ENCODE measurements at regions not wholly inside any gene's neighbourhood (a gene's known extent, or its start where the extent isn't known, plus 50 kb on each side); places are given as distances from the start of the nearest gene placed in this dataset.

- H3K27ac ChIP-seq (ENCODE audit: low read depth, low read length) = no peak overlapping the region
- ChIA-PET CTCF (no interaction called here), POLR2A (no interaction called here)
- no peak for DNase-seq (ENCODE audit: low read depth, low spot score)
- peaks cover 15% of the 10 kb centered on the region for H3K9me3 ChIP-seq (ENCODE audit: control insufficient read depth, insufficient read depth, low read length)
- TF ChIP-seq, protein P1, sequence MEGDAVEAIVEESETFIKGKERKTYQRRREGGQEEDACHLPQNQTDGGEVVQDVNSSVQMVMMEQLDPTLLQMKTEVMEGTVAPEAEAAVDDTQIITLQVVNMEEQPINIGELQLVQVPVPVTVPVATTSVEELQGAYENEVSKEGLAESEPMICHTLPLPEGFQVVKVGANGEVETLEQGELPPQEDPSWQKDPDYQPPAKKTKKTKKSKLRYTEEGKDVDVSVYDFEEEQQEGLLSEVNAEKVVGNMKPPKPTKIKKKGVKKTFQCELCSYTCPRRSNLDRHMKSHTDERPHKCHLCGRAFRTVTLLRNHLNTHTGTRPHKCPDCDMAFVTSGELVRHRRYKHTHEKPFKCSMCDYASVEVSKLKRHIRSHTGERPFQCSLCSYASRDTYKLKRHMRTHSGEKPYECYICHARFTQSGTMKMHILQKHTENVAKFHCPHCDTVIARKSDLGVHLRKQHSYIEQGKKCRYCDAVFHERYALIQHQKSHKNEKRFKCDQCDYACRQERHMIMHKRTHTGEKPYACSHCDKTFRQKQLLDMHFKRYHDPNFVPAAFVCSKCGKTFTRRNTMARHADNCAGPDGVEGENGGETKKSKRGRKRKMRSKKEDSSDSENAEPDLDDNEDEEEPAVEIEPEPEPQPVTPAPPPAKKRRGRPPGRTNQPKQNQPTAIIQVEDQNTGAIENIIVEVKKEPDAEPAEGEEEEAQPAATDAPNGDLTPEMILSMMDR (IDR thresholded peaks at IDR 0.05; ENCODE audit: low read depth, low read length) = no peak
- H3K27me3 ChIP-seq (ENCODE audit: control insufficient read depth, insufficient read depth, low read length) = no peaks in the 10 kb centered on the region
- H3K4me3 ChIP-seq (ENCODE audit: low read depth, low read length) = no peak overlapping the region
These were observed 256.2 kb downstream of the KIF21A start for GRCh38 chr12:39186744-39187143.

- Histone ChIP-seq H3K4me3 (ENCODE audit: low read depth, low read length) (no peak overlapping the region), H3K27me3 (ENCODE audit: control insufficient read depth, insufficient read depth, low read length) (no peaks in the 10 kb centered on the region), H3K9me3 (ENCODE audit: control insufficient read depth, insufficient read depth, low read length) (peaks cover 6% of the 10 kb centered on the region; the same call in 1 of the 2 replicates), H3K27ac (ENCODE audit: low read depth, low read length) (no peak overlapping the region)
- ChIA-PET POLR2A (no interaction called here), CTCF (no interaction called here)
- DNase-seq (ENCODE audit: low read depth, low spot score) = no peak
- TF ChIP-seq, protein P1 (IDR thresholded peaks at IDR 0.05; ENCODE audit: low read depth, low read length) = no peak
These were observed 264.1 kb downstream of the KIF21A start for GRCh38 chr12:39178837-39179236.

GRCh38 chr12:39176356-39176755, 266.6 kb downstream of the KIF21A start:
- TF ChIP-seq, protein P1 (IDR thresholded peaks at IDR 0.05; ENCODE audit: low read depth, low read length) = no peak
- no peak overlapping the region for H3K4me3 ChIP-seq (ENCODE audit: low read depth, low read length)
- H3K9me3 ChIP-seq (ENCODE audit: control insufficient read depth, insufficient read depth, low read length) = peaks cover 6% of the 10 kb centered on the region; the same call in 1 of the 2 replicates
- no peak for DNase-seq (ENCODE audit: low read depth, low spot score)
- H3K27me3 ChIP-seq (ENCODE audit: control insufficient read depth, insufficient read depth, low read length) = no peaks in the 10 kb centered on the region
- POLR2A ChIA-PET = no interaction called here
- CTCF ChIA-PET = no interaction called here
- no peak overlapping the region for H3K27ac ChIP-seq (ENCODE audit: low read depth, low read length)

GRCh38 chr12:39173726-39174125, 268.3 kb upstream of the CPNE8 start:
- DNase-seq (ENCODE audit: low read depth, low spot score) = no peak
- Histone ChIP-seq H3K4me3 (ENCODE audit: low read depth, low read length) (no peak overlapping the region), H3K9me3 (ENCODE audit: control insufficient read depth, insufficient read depth, low read length) (peaks cover 6% of the 10 kb centered on the region; the same call in 1 of the 2 replicates), H3K27me3 (ENCODE audit: control insufficient read depth, insufficient read depth, low read length) (no peaks in the 10 kb centered on the region), H3K27ac (ENCODE audit: low read depth, low read length) (no peak overlapping the region)
- TF ChIP-seq, protein P1 (IDR thresholded peaks at IDR 0.05; ENCODE audit: low read depth, low read length) = no peak
- ChIA-PET CTCF (no interaction called here), POLR2A (no interaction called here)

DNA sequence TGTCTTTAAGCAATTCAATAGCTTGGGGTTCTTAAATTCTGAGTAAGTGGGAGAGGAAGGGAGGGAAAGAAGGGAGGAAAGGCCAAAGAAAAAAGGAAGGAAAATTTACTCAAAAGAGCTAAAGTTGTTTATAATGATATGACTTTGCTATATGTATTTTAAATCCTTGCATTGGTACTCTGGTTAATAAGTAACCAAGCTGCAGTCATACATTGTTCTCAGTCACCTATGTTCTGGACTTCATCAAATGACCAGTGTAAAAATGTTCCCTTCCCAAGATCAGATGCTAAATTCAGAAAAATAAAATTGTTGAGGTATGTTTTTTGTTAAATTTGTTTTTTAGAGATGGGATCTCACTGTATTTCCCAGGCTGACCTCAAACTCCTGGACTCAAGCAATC, 259.9 kb upstream of the CPNE8 start:
- POLR2A ChIA-PET = no interaction called here

More for the DNA sequence above, 259.9 kb upstream of the CPNE8 start:
- Histone ChIP-seq H3K4me3 (ENCODE audit: low read depth, low read length) (no peak overlapping the region), H3K27me3 (ENCODE audit: control insufficient read depth, insufficient read depth, low read length) (no peaks in the 10 kb centered on the region), H3K9me3 (ENCODE audit: control insufficient read depth, insufficient read depth, low read length) (peaks cover 4% of the 10 kb centered on the region), H3K27ac (ENCODE audit: low read depth, low read length) (no peak overlapping the region)
- TF ChIP-seq, protein P1 (IDR thresholded peaks at IDR 0.05; ENCODE audit: low read depth, low read length) = no peak
- CTCF ChIA-PET = no interaction called here
- no peak for DNase-seq (ENCODE audit: low read depth, low spot score)

Measured in AG04450 (cell line).